H1 (cell line): ENCODE measurements at regions not wholly inside any gene's neighbourhood (a gene's known extent, or its start where the extent isn't known, plus 50 kb on each side); places are given as distances from the start of the nearest gene placed in this dataset.

Experiments used
- CEBPB ChIP-seq: IDR thresholded peaks from 2 replicates; pipeline ENCODE4 v1.6.1; 2012; ENCODE audit warnings: low read depth, low read length
- CREB1 ChIP-seq: IDR thresholded peaks from 2 replicates; pipeline ENCODE4 v1.6.1; 2012; ENCODE audit warnings: inconsistent platforms
- CTCF ChIP-seq, 3 experiments: IDR thresholded peaks; 1 replicate in 2 of 3; 2 replicates in 1 of 3; pipeline versions ENCODE4 v1.5.1 to v1.6.1; 2011; ENCODE audit warnings: low read length in 3 of 3, mild to moderate bottlenecking in 3 of 3, inconsistent platforms in 2 of 3, low read depth in 1 of 3, moderate library complexity in 1 of 3; ENCODE audit not compliant: insufficient read depth in 1 of 3; ENCODE audit errors: control extremely low read depth in 1 of 3
- EZH2 ChIP-seq: fragments of 200-600 bp; sonication (generic); IDR thresholded peaks from 2 replicates; pipeline ENCODE4 v1.7.1; 2012; ENCODE audit warnings: low read depth, mild to moderate bottlenecking, moderate library complexity, low read length, inconsistent platforms; ENCODE audit not compliant: severe bottlenecking
- GABPA ChIP-seq: IDR thresholded peaks from 2 replicates; pipeline ENCODE4 v1.6.1; 2011; ENCODE audit warnings: mild to moderate bottlenecking, low read length, moderate library complexity, borderline replicate concordance; ENCODE audit not compliant: insufficient read depth
- GTF2F1 ChIP-seq: IDR thresholded peaks from 2 replicates; pipeline ENCODE4 v1.6.1; 2012; ENCODE audit warnings: low read depth, low read length, improper control_type of control experiment, borderline replicate concordance
- POLR2A ChIP-seq, 2 experiments: IDR thresholded peaks; 1 replicate in 1 of 2; 2 replicates in 1 of 2; pipeline ENCODE4 v1.6.1; 2011; ENCODE audit warnings: low read depth in 2 of 2, low read length in 2 of 2, mild to moderate bottlenecking in 2 of 2; ENCODE audit errors: control extremely low read depth in 1 of 2
- POLR2AphosphoS5 ChIP-seq: IDR thresholded peaks from 2 replicates; pipeline ENCODE4 v1.6.1; 2011; ENCODE audit warnings: low read depth, low read length
- RAD21 ChIP-seq, 2 experiments: IDR thresholded peaks in 1 of 2; conservative IDR thresholded peaks in 1 of 2; 2 replicates each; pipeline ENCODE4 v1.6.1; 2011; ENCODE audit warnings: low read depth in 2 of 2, low read length in 2 of 2, improper control_type of control experiment in 1 of 2, inconsistent platforms in 1 of 2, mild to moderate bottlenecking in 1 of 2, moderate library complexity in 1 of 2
- SIN3A ChIP-seq, 2 experiments: IDR thresholded peaks in 1 of 2; conservative IDR thresholded peaks in 1 of 2; 2 replicates each; pipeline ENCODE4 v1.6.1; 2011 to 2012; ENCODE audit warnings: low read length in 2 of 2, improper control_type of control experiment in 1 of 2, low read depth in 1 of 2, mild to moderate bottlenecking in 1 of 2
- SIRT6 ChIP-seq: IDR thresholded peaks from one replicate; pipeline ENCODE4 v1.7.1; 2012; ENCODE audit warnings: low read length, inconsistent platforms
- SP2 ChIP-seq: IDR thresholded peaks from 2 replicates; pipeline ENCODE4 v1.6.1; 2012; ENCODE audit warnings: mild to moderate bottlenecking, low read length, inconsistent platforms
- TEAD4 ChIP-seq: IDR thresholded peaks from 2 replicates; pipeline ENCODE4 v1.6.1; 2012; ENCODE audit warnings: low read depth, low read length, inconsistent platforms, mixed read lengths

GRCh38 chr3:166897811-166898210, 482.3 kb downstream of the ZBBX start:
- no peak for TF ChIP-seq CTCF (IDR thresholded peaks at IDR 0.05; ENCODE audit: control extremely low read depth in 1 of 3, insufficient read depth in 1 of 3, low read depth in 1 of 3, low read length in 3 of 3)
- TF ChIP-seq POLR2A (IDR thresholded peaks at IDR 0.05; ENCODE audit: control extremely low read depth in 1 of 2, low read depth in 2 of 2, low read length in 2 of 2) = no peak
- TF ChIP-seq POLR2AphosphoS5 = no peak
- no peak for TF ChIP-seq SP2
- no peak for TF ChIP-seq SIRT6
- no peak for TF ChIP-seq EZH2
- TF ChIP-seq TEAD4 = no peak
- TF ChIP-seq CEBPB = no peak
- no peak for TF ChIP-seq GTF2F1
- TF ChIP-seq CREB1 = no peak
- no peak for TF ChIP-seq GABPA
- TF ChIP-seq RAD21 (IDR thresholded peaks at IDR 0.05 in 1 of 2, conservative IDR thresholded peaks at IDR 0.05 in 1 of 2; ENCODE audit: low read depth in 2 of 2, low read length in 2 of 2) = no peak
- no peak for TF ChIP-seq SIN3A (conservative IDR thresholded peaks at IDR 0.05 in 1 of 2, IDR thresholded peaks at IDR 0.05 in 1 of 2; ENCODE audit: low read depth in 1 of 2, low read length in 2 of 2)
